Endothelial cell (in vitro differentiated cells): ENCODE measurements at regions not wholly inside any gene's neighbourhood (a gene's known extent, or its start where the extent isn't known, plus 50 kb on each side); places are given as distances from the start of the nearest gene placed in this dataset.

Experiments used
- DNase-seq: peaks from one replicate; pipeline ENCODE4 v3.0.0; 2021; ENCODE audit warnings: low spot score
- H3K27ac Mint-ChIP-seq: one replicate; pipeline ENCODE4 v1.8.0; 2021; ENCODE audit warnings: mixed read lengths, inconsistent platforms; ENCODE audit not compliant: unreplicated experiment
- H3K27me3 Mint-ChIP-seq: one replicate; pipeline ENCODE4 v1.8.0; 2021; ENCODE audit warnings: mild to moderate bottlenecking, moderate library complexity, mixed read lengths, inconsistent platforms; ENCODE audit not compliant: unreplicated experiment
- H3K36me3 Mint-ChIP-seq: one replicate; pipeline ENCODE4 v1.8.0; 2021; ENCODE audit warnings: mild to moderate bottlenecking, low read depth, mixed read lengths, inconsistent platforms; ENCODE audit not compliant: unreplicated experiment
- H3K4me1 Mint-ChIP-seq: one replicate; pipeline ENCODE4 v1.8.0; 2021; ENCODE audit warnings: mild to moderate bottlenecking, mixed read lengths, inconsistent platforms; ENCODE audit not compliant: unreplicated experiment
- H3K4me3 Mint-ChIP-seq: one replicate; pipeline ENCODE4 v1.8.0; 2021; ENCODE audit warnings: mild to moderate bottlenecking, mixed read lengths, inconsistent platforms; ENCODE audit not compliant: unreplicated experiment
- H3K9me3 Mint-ChIP-seq: one replicate; pipeline ENCODE4 v1.8.0; 2021; ENCODE audit warnings: mixed read lengths, inconsistent platforms; ENCODE audit not compliant: unreplicated experiment
- CTCF ChIP-seq: fragments of 200-600 bp; sonication (generic); IDR thresholded peaks from one replicate; pipeline ENCODE4 v1.5.0; 2021; ENCODE audit warnings: antibody characterized with exemption; ENCODE audit not compliant: unreplicated experiment

- no peaks in the 10 kb centered on the region for H3K27me3 Mint-ChIP-seq
- no peak for TF ChIP-seq CTCF
- H3K4me3 Mint-ChIP-seq, result no peak overlapping the region
- peaks cover 1% of the 10 kb centered on the region for H3K4me1 Mint-ChIP-seq
- no peak overlapping the region for H3K27ac Mint-ChIP-seq
- no peaks in the 10 kb centered on the region for H3K36me3 Mint-ChIP-seq
- no peak for DNase-seq
- no peaks in the 10 kb centered on the region for H3K9me3 Mint-ChIP-seq
Measured at GRCh38 chr13:64866331-64866730, 2363.8 kb downstream of the PCDH9 start.

DNA sequence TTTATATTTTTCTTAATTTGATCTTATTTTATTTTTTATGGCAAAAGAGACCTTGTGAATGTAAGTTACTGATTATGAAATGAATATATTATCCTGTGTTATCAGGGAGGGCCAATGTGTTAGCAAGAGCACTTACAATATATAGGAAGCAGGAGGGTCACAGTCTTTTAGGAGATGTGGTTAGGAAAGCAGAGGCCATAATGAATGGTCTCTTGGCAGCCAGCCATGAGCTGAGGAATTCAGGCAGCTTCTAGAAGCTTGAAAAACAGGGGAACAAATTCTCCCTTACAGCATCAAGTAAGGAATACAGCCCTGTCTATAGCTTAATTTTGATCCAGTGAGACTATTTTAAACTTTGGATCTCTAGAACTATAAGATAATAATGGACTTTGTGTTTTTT, 2374.6 kb downstream of the PCDH9 start:
- Mint-ChIP-seq H3K4me3 (no peak overlapping the region), H3K9me3 (no peaks in the 10 kb centered on the region), H3K27ac (no peak overlapping the region), H3K27me3 (no peaks in the 10 kb centered on the region), H3K4me1 (no peaks in the 10 kb centered on the region), H3K36me3 (no peaks in the 10 kb centered on the region)
- TF ChIP-seq CTCF, result no peak
- DNase-seq, result no peak

- H3K9me3 Mint-ChIP-seq, result no peaks in the 10 kb centered on the region
- peaks cover 3% of the 10 kb centered on the region for H3K4me1 Mint-ChIP-seq
- no peaks in the 10 kb centered on the region for H3K27me3 Mint-ChIP-seq
- H3K4me3 Mint-ChIP-seq, result no peak overlapping the region
- DNase-seq, result no peak
- H3K36me3 Mint-ChIP-seq, result no peaks in the 10 kb centered on the region
- no peak overlapping the region for H3K27ac Mint-ChIP-seq
- no peak for TF ChIP-seq CTCF
Measured at GRCh38 chr13:64850017-64850416, 2380.1 kb downstream of the PCDH9 start.

DNA sequence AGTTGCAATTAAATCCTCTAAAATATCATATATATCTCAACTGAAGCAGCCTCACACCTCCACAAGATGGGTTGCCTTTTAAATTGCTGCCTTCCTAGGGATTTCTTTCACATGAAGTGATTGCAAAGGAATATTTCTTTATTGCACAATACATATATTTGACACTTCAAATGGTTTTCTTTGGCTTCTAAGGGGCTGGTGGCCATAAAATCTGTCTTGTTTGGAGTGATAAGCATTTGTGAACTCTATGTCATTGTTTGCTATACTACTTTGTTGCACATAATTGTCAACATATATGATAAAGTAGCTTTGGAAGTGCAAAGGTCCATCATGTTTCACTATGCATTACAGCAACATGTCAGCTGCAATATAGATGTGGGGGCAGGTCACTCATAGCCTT, 2380.9 kb downstream of the PCDH9 start:
- Mint-ChIP-seq H3K36me3 (no peaks in the 10 kb centered on the region), H3K9me3 (no peaks in the 10 kb centered on the region), H3K4me1 (peaks cover 3% of the 10 kb centered on the region), H3K27me3 (no peaks in the 10 kb centered on the region), H3K27ac (no peak overlapping the region), H3K4me3 (no peak overlapping the region)
- no peak for TF ChIP-seq CTCF
- DNase-seq, result no peak

- H3K36me3 Mint-ChIP-seq, result no peaks in the 10 kb centered on the region
- no peaks in the 10 kb centered on the region for H3K27me3 Mint-ChIP-seq
- H3K4me3 Mint-ChIP-seq, result no peak overlapping the region
- no peaks in the 10 kb centered on the region for H3K9me3 Mint-ChIP-seq
- peaks cover 3% of the 10 kb centered on the region for H3K4me1 Mint-ChIP-seq
- TF ChIP-seq CTCF, result no peak
- no peak for DNase-seq
- no peak overlapping the region for H3K27ac Mint-ChIP-seq
Measured at GRCh38 chr13:64847767-64848166, 2382.4 kb downstream of the PCDH9 start.
